ENCODE measurements at regions not wholly inside any gene's neighbourhood (a gene's known extent, or its start where the extent isn't known, plus 50 kb on each side); places are given as distances from the start of the nearest gene placed in this dataset.
A peak's percentile ranks its signal among the peaks of the same experiment; 100 is the strongest.

GRCh38 chr20:1776681-1777475 lies 118.3 kb upstream of the SIRPA start (continued):
- TF ChIP-seq, protein P1, sequence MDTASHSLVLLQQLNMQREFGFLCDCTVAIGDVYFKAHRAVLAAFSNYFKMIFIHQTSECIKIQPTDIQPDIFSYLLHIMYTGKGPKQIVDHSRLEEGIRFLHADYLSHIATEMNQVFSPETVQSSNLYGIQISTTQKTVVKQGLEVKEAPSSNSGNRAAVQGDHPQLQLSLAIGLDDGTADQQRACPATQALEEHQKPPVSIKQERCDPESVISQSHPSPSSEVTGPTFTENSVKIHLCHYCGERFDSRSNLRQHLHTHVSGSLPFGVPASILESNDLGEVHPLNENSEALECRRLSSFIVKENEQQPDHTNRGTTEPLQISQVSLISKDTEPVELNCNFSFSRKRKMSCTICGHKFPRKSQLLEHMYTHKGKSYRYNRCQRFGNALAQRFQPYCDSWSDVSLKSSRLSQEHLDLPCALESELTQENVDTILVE (CRISPR knock-in tag; IDR thresholded peaks at IDR 0.05), result peak; percentile 88; the same call in 1 of the 2 replicates
- no peak; the same call in 1 of the 2 replicates for TF ChIP-seq CREM (IDR thresholded peaks at IDR 0.05)
- no peak for TF ChIP-seq CREM (CRISPR knock-in tag; IDR thresholded peaks at IDR 0.05)
- TF ChIP-seq MTF2 (CRISPR knock-in tag; IDR thresholded peaks at IDR 0.05; ENCODE audit: borderline replicate concordance), result peak; percentile 98
- TF ChIP-seq ETV6 (CRISPR knock-in tag; conservative IDR thresholded peaks at IDR 0.05), result peak; percentile 86; the same call in 1 of the 2 replicates
- TF ChIP-seq TEF (CRISPR knock-in tag; IDR thresholded peaks at IDR 0.05), result 0 out of 2 replicates have a peak, but pooled peaks have one; percentile 29
- peak; percentile 85 for TF ChIP-seq HDAC2 (CRISPR knock-in tag; IDR thresholded peaks at IDR 0.05)
- TF ChIP-seq ZNF282 (IDR thresholded peaks at IDR 0.05; ENCODE audit: partially characterized antibody), result no peak
- no peak for TF ChIP-seq MTA3 (CRISPR knock-in tag; IDR thresholded peaks at IDR 0.05)
- TF ChIP-seq HOXD1 (CRISPR knock-in tag; IDR thresholded peaks at IDR 0.05), result no peak; the same call in 1 of the 2 replicates
- peak; percentile 75 for TF ChIP-seq ESRRA (CRISPR knock-in tag; IDR thresholded peaks at IDR 0.05; ENCODE audit: low read depth)
- no peak for TF ChIP-seq ZNF569 (CRISPR knock-in tag; IDR thresholded peaks at IDR 0.05; ENCODE audit: borderline replicate concordance)
- no peak for TF ChIP-seq ZFP37 (CRISPR knock-in tag; IDR thresholded peaks at IDR 0.05; ENCODE audit: borderline replicate concordance)
- no peak for TF ChIP-seq U2AF2 (IDR thresholded peaks at IDR 0.05; ENCODE audit: low read depth, low read length)
- no peak for TF ChIP-seq PCBP1 (IDR thresholded peaks at IDR 0.05; ENCODE audit: borderline replicate concordance, low read depth, low read length)
- 0 out of 2 replicates have a peak, but pooled peaks have one; percentile 56 for TF ChIP-seq DMTF1 (CRISPR knock-in tag; IDR thresholded peaks at IDR 0.05)
- TF ChIP-seq MATR3 (CRISPR knock-in tag; IDR thresholded peaks at IDR 0.05), result no peak
- peak; percentile 77; the same call in 1 of the 2 replicates for TF ChIP-seq ZNF839 (CRISPR knock-in tag; IDR thresholded peaks at IDR 0.05; ENCODE audit: borderline replicate concordance)
- TF ChIP-seq ETV5 (CRISPR knock-in tag; IDR thresholded peaks at IDR 0.05; ENCODE audit: borderline replicate concordance), result peak; percentile 75
- no peak for TF ChIP-seq DNMT1 (CRISPR knock-in tag; IDR thresholded peaks at IDR 0.05)
- TF ChIP-seq SNAI1 (CRISPR knock-in tag; IDR thresholded peaks at IDR 0.05; ENCODE audit: borderline replicate concordance), result no peak; the same call in 1 of the 2 replicates
- 0 out of 2 replicates have a peak, but pooled peaks have one; percentile 18 for TF ChIP-seq SIX4 (CRISPR knock-in tag; IDR thresholded peaks at IDR 0.05)
- TF ChIP-seq ZNF496 (CRISPR knock-in tag; IDR thresholded peaks at IDR 0.05; ENCODE audit: insufficient replicate concordance), result no peak
- TF ChIP-seq NFKBIZ (CRISPR knock-in tag; IDR thresholded peaks at IDR 0.05), result peak; percentile 83; the same call in 1 of the 2 replicates
- TF ChIP-seq TMF1 (CRISPR knock-in tag; IDR thresholded peaks at IDR 0.05; ENCODE audit: low read depth), result peak; percentile 70; the same call in 1 of the 2 replicates
- no peak for TF ChIP-seq ZNF260 (CRISPR knock-in tag; IDR thresholded peaks at IDR 0.05; ENCODE audit: borderline replicate concordance, low read depth)
- TF ChIP-seq, protein P2, sequence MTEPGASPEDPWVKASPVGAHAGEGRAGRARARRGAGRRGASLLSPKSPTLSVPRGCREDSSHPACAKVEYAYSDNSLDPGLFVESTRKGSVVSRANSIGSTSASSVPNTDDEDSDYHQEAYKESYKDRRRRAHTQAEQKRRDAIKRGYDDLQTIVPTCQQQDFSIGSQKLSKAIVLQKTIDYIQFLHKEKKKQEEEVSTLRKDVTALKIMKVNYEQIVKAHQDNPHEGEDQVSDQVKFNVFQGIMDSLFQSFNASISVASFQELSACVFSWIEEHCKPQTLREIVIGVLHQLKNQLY (CRISPR knock-in tag; IDR thresholded peaks at IDR 0.05), result no peak
- peak; percentile 96 for TF ChIP-seq KAT8 (CRISPR knock-in tag; IDR thresholded peaks at IDR 0.05)

Data from HepG2 (cell line).